OCI-LY1 (cell line): ENCODE measurements at regions not wholly inside any gene's neighbourhood (a gene's known extent, or its start where the extent isn't known, plus 50 kb on each side); places are given as distances from the start of the nearest gene placed in this dataset.

Experiments used
- H2AFZ ChIP-seq: fragments of 200-600 bp; sonication (generic), shearing (Covaris generic); 2 replicates; pipeline ENCODE4 v1.6.0; 2014; ENCODE audit warnings: antibody characterized with exemption, mild to moderate bottlenecking, low read length
- H3F3A ChIP-seq: fragments of 200-600 bp; sonication (generic), shearing (Covaris generic); 2 replicates; pipeline ENCODE4 v1.6.0; 2014; ENCODE audit warnings: mild to moderate bottlenecking, antibody characterized with exemption, low read length, moderate library complexity; ENCODE audit not compliant: insufficient read depth
- H3K27ac ChIP-seq: fragments of 200-600 bp; sonication (generic); 2 replicates; pipeline ENCODE4 v1.5.1; 2014; ENCODE audit warnings: low read length, mixed run types, mild to moderate bottlenecking, low read depth; ENCODE audit not compliant: poor library complexity, severe bottlenecking
- H3K27me3 ChIP-seq: fragments of 200-600 bp; sonication (generic); 2 replicates; pipeline ENCODE4 v1.6.0; 2014; ENCODE audit warnings: antibody characterized with exemption, mild to moderate bottlenecking, low read length, moderate library complexity; ENCODE audit not compliant: insufficient read depth
- H3K36me3 ChIP-seq: fragments of 200-600 bp; sonication (generic); 2 replicates; pipeline ENCODE4 v1.6.1; 2014; ENCODE audit warnings: mild to moderate bottlenecking, antibody characterized with exemption, low read length, moderate library complexity, mixed read lengths; ENCODE audit not compliant: insufficient read depth
- H3K4me1 ChIP-seq: fragments of 200-600 bp; sonication (generic); 2 replicates; pipeline ENCODE4 v1.5.1; 2014; ENCODE audit warnings: mild to moderate bottlenecking, low read length, moderate library complexity; ENCODE audit not compliant: insufficient read depth, severe bottlenecking
- H3K4me2 ChIP-seq: fragments of 200-600 bp; sonication (generic), shearing (Covaris generic); 2 replicates; pipeline ENCODE4 v1.6.1; 2014; ENCODE audit warnings: low read length
- H3K4me3 ChIP-seq: fragments of 200-600 bp; sonication (generic); 2 replicates; pipeline ENCODE4 v1.5.1; 2014; ENCODE audit warnings: low read length, low read depth, mild to moderate bottlenecking, mixed read lengths; ENCODE audit not compliant: poor library complexity, severe bottlenecking
- H3K79me2 ChIP-seq: fragments of 200-600 bp; shearing (Covaris generic); 2 replicates; pipeline ENCODE4 v1.6.1; 2016; ENCODE audit warnings: mixed run types, low read length, mixed read lengths; ENCODE audit not compliant: insufficient read depth
- H3K9ac ChIP-seq: fragments of 200-600 bp; sonication (generic), shearing (Covaris generic); 2 replicates; pipeline ENCODE4 v1.6.1; 2014; ENCODE audit warnings: mild to moderate bottlenecking, low read length, mixed read lengths
- H3K9me2 ChIP-seq: fragments of 200-600 bp; sonication (generic), shearing (Covaris generic); 2 replicates; pipeline ENCODE4 v1.6.1; 2014; ENCODE audit warnings: low read depth, mild to moderate bottlenecking, low read length, mixed read lengths
- H3K9me3 ChIP-seq: fragments of 200-600 bp; shearing (Covaris generic); 2 replicates; pipeline ENCODE4 v1.6.1; 2014; ENCODE audit warnings: low read length, mixed read lengths
- H4K20me1 ChIP-seq: fragments of 200-600 bp; sonication (generic), shearing (Covaris generic); 2 replicates; pipeline ENCODE4 v1.6.0; 2016; ENCODE audit warnings: mild to moderate bottlenecking, low read length; ENCODE audit not compliant: insufficient read depth
- CTCF ChIP-seq: fragments of 200-600 bp; sonication (generic), shearing (Covaris generic); IDR thresholded peaks from 2 replicates; pipeline ENCODE4 v1.5.1; 2017; ENCODE audit warnings: mild to moderate bottlenecking, antibody characterized with exemption, low read length, moderate library complexity, mixed read lengths
- EZH2 ChIP-seq: fragments of 200-600 bp; sonication (generic), shearing (Covaris generic); IDR thresholded peaks from 2 replicates; pipeline ENCODE4 v1.8.0; 2017; ENCODE audit warnings: borderline replicate concordance, mixed run types, mild to moderate bottlenecking, antibody characterized with exemption, low read length, moderate library complexity, mixed read lengths

GRCh38 chr12:114168061-114168460 lies 201.9 kb upstream of the RBM19 start:
- no peaks in the 10 kb centered on the region for H4K20me1 ChIP-seq
- no peaks in the 10 kb centered on the region for H3K9me3 ChIP-seq
- H3K36me3 ChIP-seq, result no peaks in the 10 kb centered on the region
- H3F3A ChIP-seq, result no peaks in the 10 kb centered on the region
- TF ChIP-seq EZH2 (no peak), CTCF (no peak)
- H2AFZ ChIP-seq, result no peak overlapping the region
- H3K27me3 ChIP-seq, result no peaks in the 10 kb centered on the region
- H3K4me2 ChIP-seq, result no peak overlapping the region
- H3K27ac ChIP-seq, result no peak overlapping the region
- no peak overlapping the region for H3K9ac ChIP-seq
- no peaks in the 10 kb centered on the region for H3K79me2 ChIP-seq
- H3K4me3 ChIP-seq, result no peak overlapping the region
- no peaks in the 10 kb centered on the region for H3K9me2 ChIP-seq
- H3K4me1 ChIP-seq, result no peaks in the 10 kb centered on the region

- no peak for TF ChIP-seq CTCF
- TF ChIP-seq EZH2, result no peak
- no peak overlapping the region for H3K27ac ChIP-seq
- no peaks in the 10 kb centered on the region for H3F3A ChIP-seq
- H3K4me2 ChIP-seq, result no peak overlapping the region
- no peak overlapping the region for H2AFZ ChIP-seq
- no peaks in the 10 kb centered on the region for H4K20me1 ChIP-seq
- H3K9me3 ChIP-seq, result no peaks in the 10 kb centered on the region
- no peaks in the 10 kb centered on the region for H3K4me1 ChIP-seq
- no peaks in the 10 kb centered on the region for H3K79me2 ChIP-seq
- H3K9me2 ChIP-seq, result no peaks in the 10 kb centered on the region
- no peak overlapping the region for H3K4me3 ChIP-seq
- no peak overlapping the region for H3K9ac ChIP-seq
- no peaks in the 10 kb centered on the region for H3K27me3 ChIP-seq
- H3K36me3 ChIP-seq, result no peaks in the 10 kb centered on the region
Measured at GRCh38 chr12:114167431-114167830, 201.3 kb upstream of the RBM19 start.

GRCh38 chr12:114166362-114166761 lies 200.2 kb upstream of the RBM19 start:
- no peaks in the 10 kb centered on the region for H3K4me1 ChIP-seq
- TF ChIP-seq CTCF (peak; percentile 59), EZH2 (no peak)
- no peaks in the 10 kb centered on the region for H3K79me2 ChIP-seq
- H3K9ac ChIP-seq, result no peak overlapping the region
- H3K27ac ChIP-seq, result no peak overlapping the region
- no peaks in the 10 kb centered on the region for H3F3A ChIP-seq
- no peaks in the 10 kb centered on the region for H4K20me1 ChIP-seq
- no peaks in the 10 kb centered on the region for H3K9me2 ChIP-seq
- H2AFZ ChIP-seq, result no peak overlapping the region
- H3K27me3 ChIP-seq, result no peaks in the 10 kb centered on the region
- no peaks in the 10 kb centered on the region for H3K36me3 ChIP-seq
- H3K9me3 ChIP-seq, result no peaks in the 10 kb centered on the region
- no peak overlapping the region for H3K4me2 ChIP-seq
- no peak overlapping the region for H3K4me3 ChIP-seq
